RCC 7860 (cell line): ENCODE measurements at regions not wholly inside any gene's neighbourhood (a gene's known extent, or its start where the extent isn't known, plus 50 kb on each side); places are given as distances from the start of the nearest gene placed in this dataset.
"Not testable (repeated sequence)": the region's sequence is repeated elsewhere in the genome, so short reads cannot be mapped to it uniquely, and the experiment has no call there.

Source experiments
- DNase-seq: peaks from one replicate; pipeline ENCODE4 v3.0.0-alpha.2; 2015; ENCODE audit warnings: low spot score
- FAIRE-seq: peaks from 2 replicates; lab custom pipeline; 2012; peaks lifted over from hg19 to GRCh38; lab: Jason Lieb, UNC

DNA sequence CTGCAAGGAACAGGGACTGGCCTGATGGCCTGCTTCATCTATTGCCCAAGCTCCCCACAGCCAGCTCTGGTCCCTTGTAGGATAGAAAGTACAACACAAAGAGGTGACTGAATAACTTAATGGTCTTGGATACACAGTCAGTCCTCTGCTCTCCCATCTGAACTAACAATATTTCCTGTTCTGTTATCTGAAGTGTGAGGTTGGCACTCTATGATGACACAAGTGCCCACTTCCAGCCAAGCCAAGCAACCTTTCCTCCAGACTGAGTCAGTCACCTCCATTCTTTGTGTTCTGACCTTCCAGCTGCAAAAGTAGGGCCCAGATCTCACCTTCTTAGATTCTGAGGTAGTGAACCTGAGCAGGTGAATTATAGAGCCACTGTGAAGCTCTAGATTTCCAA lies 77.8 kb upstream of the NOTCH2NLA start:
- not testable (repeated sequence) for FAIRE-seq, DNase-seq

DNA sequence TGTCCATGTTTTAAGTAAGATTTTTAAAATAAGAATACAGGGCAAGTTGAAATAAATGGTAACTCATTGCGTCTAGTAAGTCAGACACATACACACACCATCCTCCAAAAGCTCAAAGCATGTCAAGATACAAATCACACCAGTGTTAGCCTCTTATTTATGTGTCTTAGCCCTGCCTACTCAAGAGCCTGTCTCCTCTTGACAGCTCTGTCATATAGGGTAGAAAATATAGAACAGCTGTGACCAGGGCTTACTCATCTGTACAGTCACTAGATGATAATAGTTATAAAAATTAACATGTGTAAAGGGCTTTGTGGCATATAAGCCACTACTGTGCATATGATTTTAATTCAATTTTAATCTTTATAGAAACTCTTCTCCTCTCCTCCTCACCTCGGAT lies 76.6 kb upstream of the NOTCH2NLA start:
- DNase-seq, FAIRE-seq: not testable (repeated sequence)

DNA sequence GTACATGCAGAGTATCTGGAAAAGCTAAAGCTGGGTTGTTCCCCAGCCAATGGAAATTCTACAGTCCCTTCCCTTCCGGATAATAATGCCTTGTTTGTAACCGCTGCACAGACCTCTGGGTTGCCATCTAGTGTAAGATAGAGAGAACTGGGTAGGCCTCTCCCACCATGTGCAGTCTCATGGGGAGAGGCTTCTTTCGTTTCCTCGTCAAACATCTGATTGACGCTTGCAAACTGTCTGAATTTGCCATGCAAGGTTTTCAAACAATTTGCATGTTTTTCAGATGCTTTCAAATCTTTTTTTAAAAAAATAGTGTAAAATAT lies 69.7 kb upstream of the NOTCH2NLA start:
- DNase-seq, FAIRE-seq: not testable (repeated sequence)

DNA sequence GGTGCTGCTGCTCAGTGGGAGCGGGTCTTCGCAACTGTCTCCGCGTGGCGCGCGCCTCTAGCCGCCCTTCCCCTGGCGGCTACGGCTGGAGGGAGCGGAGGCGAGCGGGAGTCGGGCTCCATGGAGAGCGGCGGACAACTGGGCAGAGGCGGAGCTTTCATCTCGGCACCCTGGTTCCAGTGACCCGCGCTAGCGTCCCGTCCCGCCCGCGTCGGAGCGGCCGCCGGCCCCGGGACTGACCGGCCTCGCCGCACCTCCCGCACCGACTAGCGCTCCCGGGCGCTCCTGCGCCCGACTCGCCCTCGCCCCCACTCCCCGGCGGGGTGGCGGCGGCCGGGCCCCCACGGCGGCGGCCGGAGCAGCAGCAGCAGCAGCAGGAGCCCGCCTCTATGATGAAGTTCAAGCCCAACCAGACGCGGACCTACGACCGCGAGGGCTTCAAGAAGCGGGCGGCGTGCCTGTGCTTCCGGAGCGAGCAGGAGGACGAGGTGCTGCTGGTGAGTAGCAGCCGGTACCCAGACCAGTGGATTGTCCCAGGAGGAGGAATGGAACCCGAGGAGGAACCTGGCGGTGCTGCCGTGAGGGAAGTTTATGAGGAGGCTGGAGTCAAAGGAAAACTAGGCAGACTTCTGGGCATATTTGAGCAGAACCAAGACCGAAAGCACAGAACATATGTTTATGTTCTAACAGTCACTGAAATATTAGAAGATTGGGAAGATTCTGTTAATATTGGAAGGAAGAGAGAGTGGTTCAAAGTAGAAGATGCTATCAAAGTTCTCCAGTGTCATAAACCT lies 69.2 kb upstream of the NOTCH2NLA start:
- DNase-seq, FAIRE-seq: not testable (repeated sequence)

DNA sequence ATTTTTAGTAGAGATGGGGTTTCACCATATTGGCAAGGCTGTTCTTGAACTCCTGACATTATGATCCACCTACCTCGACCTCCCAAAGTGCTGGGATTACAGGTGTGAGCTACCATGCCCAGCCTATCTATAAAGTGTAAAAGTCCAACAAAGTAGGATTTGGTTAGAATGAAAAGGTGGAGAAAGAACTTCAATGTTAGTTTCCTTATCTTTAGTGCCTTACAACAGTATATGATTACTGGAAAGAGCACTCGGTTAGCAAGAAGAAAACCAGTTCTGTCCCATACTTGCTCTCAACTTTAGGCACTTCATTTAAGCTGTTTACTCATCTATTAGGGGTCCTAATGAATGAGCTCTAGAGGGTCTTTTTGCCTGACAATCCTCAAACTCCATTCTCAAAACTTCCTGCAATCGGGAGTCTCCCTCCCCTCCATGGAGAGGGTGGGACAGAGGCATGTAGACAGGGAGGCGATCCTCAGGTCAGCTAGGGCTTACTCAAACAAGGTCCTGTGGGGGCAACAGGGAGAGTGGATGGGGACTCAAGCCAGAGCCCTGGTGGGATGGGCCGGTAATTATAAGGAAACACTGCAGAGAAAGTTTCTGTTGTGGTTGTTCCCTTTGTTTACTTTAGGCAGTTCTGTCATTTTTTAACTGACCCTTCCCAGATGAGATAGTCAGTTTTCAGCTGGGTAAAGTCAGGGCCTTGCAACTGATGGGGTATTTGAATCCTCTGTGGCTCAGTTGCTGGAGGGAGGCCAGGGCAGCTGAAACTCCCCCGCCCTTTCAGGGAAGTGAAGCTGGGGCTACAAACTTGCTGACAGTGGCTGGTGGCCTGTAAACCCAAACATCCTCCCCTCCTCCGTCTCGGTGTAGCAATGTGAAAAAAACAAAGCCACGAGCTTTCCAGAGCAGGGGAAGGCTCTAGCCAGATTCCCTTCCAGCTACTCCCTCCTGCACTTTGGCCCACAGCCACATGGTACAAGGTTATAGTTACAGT lies 64.4 kb upstream of the NOTCH2NLA start:
- not testable (repeated sequence) for DNase-seq
- FAIRE-seq: peak; percentile 94

DNA sequence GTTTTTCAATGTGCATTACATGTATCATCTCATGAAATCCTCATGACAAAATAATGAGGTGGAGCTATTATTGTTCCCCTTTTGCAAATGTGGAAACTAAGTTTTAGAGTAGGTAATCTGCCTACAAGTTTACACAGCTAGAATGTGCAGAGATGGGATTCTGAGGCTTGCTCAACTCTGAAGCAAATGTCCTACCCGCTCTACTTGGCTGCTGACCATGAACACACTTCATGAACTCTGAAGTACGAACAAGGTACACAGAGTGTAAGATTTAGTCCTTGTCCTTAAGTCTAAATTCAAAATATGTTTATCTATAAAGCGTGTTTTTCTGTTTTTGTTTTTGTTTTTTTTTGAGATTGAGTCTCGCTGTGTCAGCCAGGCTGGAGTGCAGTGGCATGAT lies 63.6 kb upstream of the NOTCH2NLA start:
- not testable (repeated sequence) for FAIRE-seq, DNase-seq

DNA sequence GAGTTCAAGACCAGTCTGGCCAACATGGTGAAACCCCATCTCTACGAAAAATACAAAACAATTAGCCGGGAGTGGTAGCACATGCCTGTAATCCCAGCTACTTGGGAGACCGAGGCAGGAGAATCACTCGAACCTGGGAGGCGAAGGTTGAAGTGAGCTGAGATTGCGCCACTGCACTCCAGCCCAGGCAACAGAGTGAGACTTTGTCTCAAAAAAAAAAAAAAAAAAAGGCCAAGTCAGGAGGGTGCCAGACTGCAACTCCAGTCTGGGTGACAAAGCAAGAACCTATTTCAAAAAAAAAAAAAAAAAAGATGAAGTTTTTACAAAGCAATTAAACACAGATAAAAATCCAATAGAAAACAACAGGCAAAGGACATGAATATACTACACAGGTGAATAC lies 59.1 kb upstream of the NOTCH2NLA start:
- not testable (repeated sequence) for DNase-seq, FAIRE-seq

DNA sequence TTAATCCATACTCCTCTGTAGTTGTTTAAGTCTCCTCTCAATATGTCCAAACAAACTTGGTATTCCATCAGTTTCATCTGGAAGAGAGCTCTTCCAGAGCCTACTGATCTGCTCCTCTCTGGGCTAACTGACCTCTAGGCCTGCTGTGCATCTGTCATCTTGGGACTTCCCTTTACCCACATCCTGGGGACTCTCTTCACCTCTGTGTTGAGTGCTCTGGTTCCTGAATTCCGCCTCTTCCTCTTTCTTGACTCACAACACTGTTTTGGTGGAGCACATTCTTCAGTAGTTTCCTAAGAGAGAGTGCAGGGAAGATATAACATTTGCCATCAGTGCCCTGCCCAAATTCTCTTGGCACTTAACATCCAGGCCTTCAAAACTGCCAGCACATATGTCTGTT lies 55.9 kb upstream of the NOTCH2NLA start:
- FAIRE-seq, DNase-seq: not testable (repeated sequence)

DNA sequence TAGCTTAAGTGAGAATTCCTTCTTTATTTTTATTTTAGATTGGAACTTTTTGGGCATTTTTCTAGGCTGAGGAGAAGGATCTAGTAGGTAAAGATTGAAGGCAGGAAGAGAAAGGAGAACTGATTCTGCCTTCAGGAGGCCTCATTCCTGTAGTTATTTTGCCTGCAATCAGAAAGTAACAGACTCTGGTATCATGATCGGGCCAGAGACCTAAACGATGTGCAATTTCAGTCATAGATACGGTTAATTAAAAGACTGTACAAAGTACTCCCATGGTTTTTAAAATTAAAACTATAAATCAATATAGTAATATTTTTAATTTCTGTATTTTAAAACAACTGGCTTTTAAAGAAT lies 54.7 kb upstream of the NOTCH2NLA start:
- not testable (repeated sequence) for DNase-seq, FAIRE-seq

DNA sequence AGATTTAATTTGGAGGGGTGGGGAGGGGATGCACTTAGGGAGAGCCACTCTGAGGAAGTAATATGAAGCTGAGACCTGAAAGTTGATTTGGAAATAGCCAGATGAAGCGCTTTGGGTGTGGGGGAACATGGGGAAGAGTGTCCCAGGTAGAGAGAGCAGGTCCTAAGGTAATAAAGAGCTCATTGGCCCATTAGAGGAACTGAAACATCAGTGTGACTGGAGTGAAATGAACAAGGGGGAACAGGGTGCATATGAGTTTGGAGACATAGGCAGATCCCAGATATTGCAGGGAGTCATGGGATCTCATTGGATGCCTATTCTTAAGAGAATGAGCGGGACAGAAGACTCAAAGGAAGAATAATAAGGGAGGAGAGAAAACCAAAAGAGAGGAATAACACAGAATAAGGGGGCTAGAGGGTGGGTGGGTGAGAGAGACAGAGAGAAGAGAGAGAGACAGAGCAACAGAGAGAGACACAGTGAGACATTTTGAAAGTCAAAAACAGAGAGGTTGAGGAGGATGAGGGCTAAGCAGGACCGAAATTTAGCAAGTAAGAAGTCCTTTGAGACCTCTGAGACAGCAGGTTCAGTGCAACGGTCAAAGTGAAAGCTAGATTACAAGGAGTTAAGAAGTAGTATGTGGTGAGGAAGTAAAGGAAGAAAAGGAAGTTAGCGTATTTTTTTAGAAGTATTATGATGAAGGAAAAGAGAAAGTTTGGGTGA lies 54.1 kb upstream of the NOTCH2NLA start:
- DNase-seq, FAIRE-seq: not testable (repeated sequence)

DNA sequence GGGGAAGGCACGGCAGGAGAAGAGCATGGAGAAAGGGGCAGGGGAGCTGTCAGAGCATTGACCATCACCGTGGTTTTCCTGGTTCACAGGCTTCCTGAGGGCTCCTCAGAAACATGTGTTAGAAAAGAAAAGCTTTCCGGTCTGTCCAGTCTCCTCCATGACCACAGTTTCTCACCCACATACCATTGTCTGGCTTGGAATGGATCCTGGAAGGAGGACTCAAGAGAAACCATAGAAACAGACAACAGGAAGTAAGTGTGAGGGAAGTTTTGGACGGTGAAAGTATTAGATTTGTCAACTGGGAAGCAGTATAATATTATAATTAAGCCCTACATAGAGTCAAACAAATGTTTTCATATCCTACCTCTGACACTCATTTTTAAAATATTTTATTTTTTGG lies 52.7 kb upstream of the NOTCH2NLA start:
- not testable (repeated sequence) for FAIRE-seq, DNase-seq

DNA sequence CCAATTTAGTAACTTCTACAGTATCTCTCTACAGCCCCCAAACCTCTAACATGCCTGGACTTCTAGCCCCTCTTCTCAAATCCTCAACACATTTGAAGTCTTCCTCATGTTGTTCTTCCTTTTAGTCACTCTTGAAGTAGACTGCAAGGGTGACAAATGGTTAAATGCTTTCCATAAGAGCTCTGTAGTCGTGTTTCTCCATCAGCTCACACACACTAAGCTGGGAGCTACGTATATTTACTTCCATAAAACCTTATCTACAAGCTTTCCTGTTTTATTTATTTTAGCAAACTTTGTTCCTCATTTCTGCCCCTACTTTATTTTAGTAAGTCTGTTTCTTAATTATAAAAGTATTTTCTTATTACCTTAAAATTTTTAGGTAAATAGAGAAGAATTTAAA lies 49.9 kb upstream of the NOTCH2NLA start:
- not testable (repeated sequence) for FAIRE-seq, DNase-seq
